A549 (cell line): ENCODE measurements at regions not wholly inside any gene's neighbourhood (a gene's known extent, or its start where the extent isn't known, plus 50 kb on each side); places are given as distances from the start of the nearest gene placed in this dataset.

ENCODE experiments used
- ATAC-seq, 2 experiments: fragments of 200-7000 bp in 1 of 2; fragments of >200 bp in 1 of 2; cut with Nextera tagmentation in 1 of 2; cut with Tn5 transposase in 1 of 2; 3 replicates each; pipeline versions ENCODE4 v1.8.0 to v1.9.1; 2018 to 2020; ENCODE audit warnings: mild to moderate bottlenecking in 1 of 2, moderate library complexity in 1 of 2
- CTCF ChIA-PET: fragments of 300-600 bp; sonication (Branson Sonifier 250); formaldehyde crosslinking; extraction: SDS; loops from one replicate; lab custom pipeline; 2021; ENCODE audit warnings: antibody characterized with exemption, inconsistent platforms; lab: Yijun Ruan, JAX
- POLR2A ChIA-PET: fragments of 350-600 bp; formaldehyde crosslinking; extraction: SDS; loops from one replicate; lab custom pipeline; 2021; ENCODE audit warnings: antibody characterized with exemption, inconsistent platforms; lab: Yijun Ruan, JAX
- DNase-seq, 2 experiments: peaks; one replicate each; pipeline versions ENCODE4 v3.0.0 to v3.0.0-alpha.2; 2011 to 2016; ENCODE audit warnings: low read depth in 1 of 2, low spot score in 1 of 2
- FAIRE-seq: peaks from 2 replicates; lab custom pipeline; 2011; peaks lifted over from hg19 to GRCh38; lab: Jason Lieb, UNC
- H3K27ac ChIP-seq, 2 experiments: fragments of >200 bp; sonication (Bioruptor Twin); formaldehyde crosslinking; 3 replicates each; pipeline ENCODE4 v1.5.1; 2016 to 2017
- H3K4me1 ChIP-seq: fragments of >200 bp; sonication (Bioruptor Twin); formaldehyde crosslinking; 3 replicates; pipeline ENCODE4 v1.6.1; 2016
- H3K4me2 ChIP-seq: fragments of >200 bp; sonication (Bioruptor Twin); formaldehyde crosslinking; 3 replicates; pipeline ENCODE4 v1.6.1; 2016
- H3K4me3 ChIP-seq: fragments of >200 bp; sonication (Bioruptor Twin); formaldehyde crosslinking; 3 replicates; pipeline ENCODE4 v1.5.1; 2016
- H3K9me3 ChIP-seq: fragments of >200 bp; sonication (Bioruptor Twin); formaldehyde crosslinking; 3 replicates; pipeline ENCODE4 v1.6.1; 2016
- BHLHE40 ChIP-seq: IDR thresholded peaks from 2 replicates; pipeline ENCODE4 v1.6.1; 2012; ENCODE audit warnings: low read depth, low read length, inconsistent platforms
- CBX2 ChIP-seq: fragments of 200-600 bp; sonication (generic); IDR thresholded peaks from 2 replicates; pipeline ENCODE4 v1.6.1; 2016; ENCODE audit warnings: low read depth, mild to moderate bottlenecking, borderline replicate concordance
- CBX8 ChIP-seq: fragments of 200-600 bp; sonication (generic); IDR thresholded peaks from 2 replicates; pipeline ENCODE4 v1.6.1; 2016
- CEBPB ChIP-seq, 2 experiments: fragments of >200 bp in 1 of 2; sonication (Bioruptor Twin) in 1 of 2; formaldehyde crosslinking in 1 of 2; IDR thresholded peaks; 2 replicates each; pipeline ENCODE4 v1.6.1; 2012 to 2016
- CHD2 ChIP-seq: fragments of 150-350 bp; IDR thresholded peaks from 2 replicates; pipeline ENCODE4 v1.6.1; 2014; ENCODE audit warnings: low read length; ENCODE audit not compliant: partially characterized antibody
- EHF ChIP-seq: fragments of 250-450 bp; sonication (Bioruptor Pico); IDR thresholded peaks from 2 replicates; pipeline ENCODE4 v1.5.0; 2020; ENCODE audit warnings: mild to moderate bottlenecking
- GATA3 ChIP-seq: IDR thresholded peaks from 2 replicates; pipeline ENCODE4 v1.6.1; 2012; ENCODE audit warnings: borderline replicate concordance
- HDAC2 ChIP-seq: fragments of 200-600 bp; sonication (generic); IDR thresholded peaks from 2 replicates; pipeline ENCODE4 v1.6.1; 2016
- HOXA7 ChIP-seq: fragments of 250-450 bp; sonication (Bioruptor Pico); IDR thresholded peaks from 2 replicates; pipeline ENCODE4 v1.5.0; 2020; ENCODE audit warnings: mild to moderate bottlenecking, moderate library complexity
- HOXB13 ChIP-seq: fragments of 250-450 bp; sonication (Bioruptor Pico); IDR thresholded peaks from 2 replicates; pipeline ENCODE4 v1.5.0; 2020; ENCODE audit warnings: low read depth, mild to moderate bottlenecking, moderate library complexity
- JUN ChIP-seq, 2 experiments: fragments of >200 bp; sonication (Bioruptor Twin); formaldehyde crosslinking; IDR thresholded peaks; 2 replicates in 1 of 2; 3 replicates in 1 of 2; pipeline ENCODE4 v1.6.1; 2016 to 2017
- MAZ ChIP-seq: fragments of 150-350 bp; IDR thresholded peaks from 2 replicates; pipeline ENCODE4 v1.6.1; 2014; ENCODE audit warnings: antibody characterized with exemption, low read depth, low read length, borderline replicate concordance
- NPAS2 ChIP-seq: fragments of 250-450 bp; sonication (Bioruptor Pico); IDR thresholded peaks from 2 replicates; pipeline ENCODE4 v1.8.0; 2022; ENCODE audit warnings: mild to moderate bottlenecking, moderate library complexity, borderline replicate concordance
- NR3C1 ChIP-seq: fragments of >200 bp; sonication (Bioruptor Twin); formaldehyde crosslinking; IDR thresholded peaks from 3 replicates; pipeline ENCODE4 v1.6.1; 2017
- POLR2A ChIP-seq: IDR thresholded peaks from 2 replicates; pipeline ENCODE4 v1.6.1; 2012; ENCODE audit warnings: mild to moderate bottlenecking, low read length
- RAD21 ChIP-seq, 2 experiments: fragments of >200 bp in 1 of 2; sonication (Bioruptor Twin) in 1 of 2; formaldehyde crosslinking in 1 of 2; IDR thresholded peaks in 1 of 2; conservative IDR thresholded peaks in 1 of 2; 2 replicates in 1 of 2; 3 replicates in 1 of 2; pipeline ENCODE4 v1.6.1; 2012 to 2018; ENCODE audit warnings: inconsistent platforms in 1 of 2
- SMC3 ChIP-seq: fragments of >200 bp; sonication (Bioruptor Twin); formaldehyde crosslinking; IDR thresholded peaks from 3 replicates; pipeline ENCODE4 v1.6.1; 2018; ENCODE audit warnings: inconsistent platforms
- SREBF2 ChIP-seq: fragments of 450-650 bp; IDR thresholded peaks from 2 replicates; pipeline ENCODE4 v1.6.1; 2014; ENCODE audit warnings: mild to moderate bottlenecking, moderate library complexity
- TFCP2L1 ChIP-seq: fragments of 250-450 bp; sonication (Bioruptor Pico); IDR thresholded peaks from 2 replicates; pipeline ENCODE4 v1.5.0; 2021; ENCODE audit warnings: mild to moderate bottlenecking
- ZC3H11A ChIP-seq: fragments of 450-650 bp; IDR thresholded peaks from 2 replicates; pipeline ENCODE4 v1.6.1; 2014; ENCODE audit warnings: antibody characterized with exemption, mild to moderate bottlenecking
- ZSCAN20 ChIP-seq: fragments of 250-450 bp; sonication (Bioruptor Pico); IDR thresholded peaks from 2 replicates; pipeline ENCODE4 v1.8.0; 2022; ENCODE audit warnings: mild to moderate bottlenecking, moderate library complexity
- WGBS: methylation state at CpG from one replicate; pipeline ENCODE4 v1.1.6; 2017; ENCODE audit errors: missing lambda C conversion rate; 5-methylcytosine and 5-hydroxymethylcytosine counted together
- TF ChIP-seq, protein P1 (sequence below): fragments of >200 bp; sonication (Bioruptor Twin); formaldehyde crosslinking; IDR thresholded peaks from 3 replicates; pipeline ENCODE4 v1.6.1; 2016
- TF ChIP-seq, protein P2 (sequence below): fragments of 250-450 bp; sonication (Bioruptor Pico); IDR thresholded peaks from 2 replicates; pipeline ENCODE4 v1.5.0; 2021; ENCODE audit warnings: mild to moderate bottlenecking, moderate library complexity, borderline replicate concordance
- TF ChIP-seq, protein P3 (sequence below): fragments of >200 bp; sonication (Bioruptor Twin); formaldehyde crosslinking; IDR thresholded peaks from 2 replicates; pipeline ENCODE4 v1.6.1; 2016
- TF ChIP-seq, protein P4 (sequence below): IDR thresholded peaks from 2 replicates; pipeline ENCODE4 v1.6.1; 2012
- TF ChIP-seq, protein P5 (sequence below): fragments of 200-600 bp; sonication (generic); IDR thresholded peaks from 2 replicates; pipeline ENCODE4 v1.6.1; 2016; ENCODE audit warnings: antibody characterized with exemption, mild to moderate bottlenecking, moderate library complexity

DNA sequence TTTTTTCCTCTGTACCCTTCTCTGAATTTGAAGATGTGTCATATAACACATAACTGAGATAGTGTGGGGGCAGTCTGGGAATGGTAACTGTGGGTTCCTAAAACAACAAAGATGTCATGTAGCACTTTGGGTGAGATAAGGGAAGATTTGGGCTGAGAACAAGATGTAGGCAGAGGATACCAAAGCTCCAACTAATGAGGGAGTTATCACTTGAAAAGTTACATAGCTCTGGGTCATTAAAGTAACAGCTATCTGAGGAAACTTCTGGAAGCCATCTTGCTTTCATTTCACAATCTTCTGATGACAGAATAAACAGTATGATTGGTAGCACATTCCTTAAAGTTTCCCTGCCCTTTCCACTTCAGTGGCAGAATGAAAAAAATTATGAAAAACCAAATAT, 255.4 kb downstream of the TBX18 start:
- FAIRE-seq = no peak
- no peak for DNase-seq
- no peak for ATAC-seq
- 0 out of 3 replicates have a peak, but pooled peaks cover 6% of the 10 kb centered on the region for H3K4me1 ChIP-seq
- TF ChIP-seq EHF (CRISPR knock-in tag) (no peak), CHD2 (no peak), CEBPB (IDR thresholded peaks at IDR 0.05) (peak in 1 of 2 experiments; percentile 7; a peak in 1 of 4 replicates), BHLHE40 (no peak), SMC3 (no peak)
- no peak overlapping the region for H3K4me3 ChIP-seq
- ChIA-PET POLR2A (no interaction called here), CTCF (interaction anchor here (1.2 kb wide), 1 partner anchor 8 kb away, joined by 3 read pairs; no protein-coding TSS in a partner anchor)
- H3K4me2 ChIP-seq = no peak overlapping the region; the same call in 2 of the 3 replicates
- no peak overlapping the region for H3K27ac ChIP-seq
- H3K9me3 ChIP-seq = no peaks in the 10 kb centered on the region

DNA sequence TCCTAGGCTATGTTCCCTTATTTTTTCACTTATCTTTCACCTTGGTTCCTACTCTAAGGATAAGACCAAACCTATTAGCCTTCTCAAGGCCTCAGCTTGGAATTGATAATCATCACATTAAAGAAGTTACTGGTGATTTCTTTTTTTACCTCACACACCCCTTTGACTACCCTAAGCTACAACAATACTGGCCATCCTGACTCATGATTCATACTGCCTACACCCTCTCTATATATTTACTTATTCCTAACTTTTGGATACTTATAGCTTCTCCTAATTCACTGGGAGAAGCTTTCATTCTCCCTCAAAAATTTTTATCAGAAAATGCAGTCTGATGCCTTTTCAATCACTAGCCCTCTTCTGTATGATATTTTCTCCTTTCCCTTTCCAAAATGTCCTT, 256.1 kb downstream of the TBX18 start:
- FAIRE-seq (no peak), DNase-seq (no peak), ATAC-seq (no peak)
- H3K4me1 ChIP-seq = 0 out of 3 replicates have a peak, but pooled peaks cover 6% of the 10 kb centered on the region
- TF ChIP-seq GATA3 (no peak), EHF (CRISPR knock-in tag) (no peak)
- H3K4me3 ChIP-seq = no peak overlapping the region
- H3K4me2 ChIP-seq = no peak overlapping the region
- no peak overlapping the region for H3K27ac ChIP-seq
- ChIA-PET CTCF (interaction anchor here (1.2 kb wide), 1 partner anchor 8 kb away, joined by 3 read pairs; no protein-coding TSS in a partner anchor), POLR2A (no interaction called here)
- no peaks in the 10 kb centered on the region for H3K9me3 ChIP-seq

DNA sequence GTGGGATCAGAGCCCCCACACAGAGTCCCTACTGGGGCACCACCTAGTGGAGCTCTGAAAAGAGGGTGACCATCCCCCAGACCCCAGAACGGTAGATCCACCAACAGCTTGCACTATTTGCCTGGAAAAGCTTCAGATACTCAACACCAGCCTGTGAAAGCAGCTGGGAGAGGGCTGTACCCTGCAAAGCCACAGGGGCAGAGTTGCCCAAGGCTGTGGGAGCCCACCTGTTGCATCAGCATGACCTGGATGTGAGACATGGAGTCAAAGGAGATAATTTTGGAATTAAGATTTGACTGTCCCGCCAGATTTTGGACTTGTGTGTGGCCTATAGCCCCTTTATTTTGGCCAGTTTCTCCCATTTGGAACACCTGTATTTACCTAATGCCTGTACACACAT, 260.4 kb downstream of the TBX18 start:
- Histone ChIP-seq H3K4me2 (no peak overlapping the region), H3K4me3 (no peak overlapping the region), H3K9me3 (no peaks in the 10 kb centered on the region), H3K27ac (no peak overlapping the region), H3K4me1 (0 out of 3 replicates have a peak, but pooled peaks cover 6% of the 10 kb centered on the region)
- WGBS = 55% methylated on average over 1 of the region's 2 CpGs
- POLR2A ChIA-PET = no interaction called here
- FAIRE-seq = no peak
- CTCF ChIA-PET = no interaction called here
- no peak for ATAC-seq
- TF ChIP-seq RAD21 (conservative IDR thresholded peaks at IDR 0.05 in 1 of 2, IDR thresholded peaks at IDR 0.05 in 1 of 2) = no peak
- TF ChIP-seq, protein P1, sequence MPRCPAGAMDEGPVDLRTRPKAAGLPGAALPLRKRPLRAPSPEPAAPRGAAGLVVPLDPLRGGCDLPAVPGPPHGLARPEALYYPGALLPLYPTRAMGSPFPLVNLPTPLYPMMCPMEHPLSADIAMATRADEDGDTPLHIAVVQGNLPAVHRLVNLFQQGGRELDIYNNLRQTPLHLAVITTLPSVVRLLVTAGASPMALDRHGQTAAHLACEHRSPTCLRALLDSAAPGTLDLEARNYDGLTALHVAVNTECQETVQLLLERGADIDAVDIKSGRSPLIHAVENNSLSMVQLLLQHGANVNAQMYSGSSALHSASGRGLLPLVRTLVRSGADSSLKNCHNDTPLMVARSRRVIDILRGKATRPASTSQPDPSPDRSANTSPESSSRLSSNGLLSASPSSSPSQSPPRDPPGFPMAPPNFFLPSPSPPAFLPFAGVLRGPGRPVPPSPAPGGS = no peak
- TF ChIP-seq CBX2 = no peak
- TF ChIP-seq HOXB13 (CRISPR knock-in tag) = no peak
- TF ChIP-seq TFCP2L1 = no peak
- no peak for TF ChIP-seq NPAS2 (CRISPR knock-in tag)
- TF ChIP-seq, protein P2, sequence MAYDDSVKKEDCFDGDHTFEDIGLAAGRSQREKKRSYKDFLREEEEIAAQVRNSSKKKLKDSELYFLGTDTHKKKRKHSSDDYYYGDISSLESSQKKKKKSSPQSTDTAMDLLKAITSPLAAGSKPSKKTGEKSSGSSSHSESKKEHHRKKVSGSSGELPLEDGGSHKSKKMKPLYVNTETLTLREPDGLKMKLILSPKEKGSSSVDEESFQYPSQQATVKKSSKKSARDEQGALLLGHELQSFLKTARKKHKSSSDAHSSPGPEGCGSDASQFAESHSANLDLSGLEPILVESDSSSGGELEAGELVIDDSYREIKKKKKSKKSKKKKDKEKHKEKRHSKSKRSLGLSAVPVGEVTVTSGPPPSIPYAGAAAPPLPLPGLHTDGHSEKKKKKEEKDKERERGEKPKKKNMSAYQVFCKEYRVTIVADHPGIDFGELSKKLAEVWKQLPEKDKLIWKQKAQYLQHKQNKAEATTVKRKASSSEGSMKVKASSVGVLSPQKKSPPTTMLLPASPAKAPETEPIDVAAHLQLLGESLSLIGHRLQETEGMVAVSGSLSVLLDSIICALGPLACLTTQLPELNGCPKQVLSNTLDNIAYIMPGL = no peak
- TF ChIP-seq EHF (CRISPR knock-in tag) = no peak
- TF ChIP-seq SREBF2 = no peak
- no peak for TF ChIP-seq POLR2A
- no peak for TF ChIP-seq HDAC2
- no peak for TF ChIP-seq NR3C1
- TF ChIP-seq GATA3 = no peak
- no peak for TF ChIP-seq SMC3
- no peak for TF ChIP-seq JUN (IDR thresholded peaks at IDR 0.05)
- no peak for TF ChIP-seq ZSCAN20
- DNase-seq = no peak

DNA sequence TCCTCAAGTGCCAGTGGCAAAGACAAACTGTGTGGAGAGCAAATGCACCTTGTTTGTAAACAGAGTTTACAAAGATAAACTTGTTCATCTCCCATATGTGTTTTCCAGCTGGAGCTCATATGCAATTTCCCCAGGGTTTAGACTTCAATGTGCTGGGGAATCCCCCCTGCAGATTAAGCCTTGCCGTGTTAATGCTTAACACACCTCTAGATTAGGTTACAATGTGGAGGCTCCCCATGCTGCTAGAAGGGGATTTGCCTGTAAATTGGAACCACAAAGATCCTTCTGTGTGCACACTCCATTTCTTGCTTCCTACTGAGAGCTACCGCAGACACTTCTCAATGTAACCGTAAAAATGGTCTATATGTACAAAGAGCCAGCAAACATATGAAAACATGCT, 263.1 kb downstream of the TBX18 start:
- CTCF ChIA-PET = no interaction called here
- WGBS = 83% methylated on average over 3 of the region's 3 CpGs
- H3K27ac ChIP-seq = no peak overlapping the region
- DNase-seq (no peak), FAIRE-seq (no peak), ATAC-seq (no peak)
- H3K4me2 ChIP-seq = no peak overlapping the region
- H3K4me3 ChIP-seq = no peak overlapping the region
- H3K4me1 ChIP-seq = no peaks in the 10 kb centered on the region
- no peaks in the 10 kb centered on the region for H3K9me3 ChIP-seq
- POLR2A ChIA-PET = no interaction called here
- TF ChIP-seq RAD21 (conservative IDR thresholded peaks at IDR 0.05 in 1 of 2, IDR thresholded peaks at IDR 0.05 in 1 of 2) (no peak), MAZ (no peak), GATA3 (no peak), HOXB13 (CRISPR knock-in tag) (no peak), ZC3H11A (no peak), CBX8 (no peak), HOXA7 (no peak), SREBF2 (no peak), POLR2A (no peak)
- TF ChIP-seq, protein P3, sequence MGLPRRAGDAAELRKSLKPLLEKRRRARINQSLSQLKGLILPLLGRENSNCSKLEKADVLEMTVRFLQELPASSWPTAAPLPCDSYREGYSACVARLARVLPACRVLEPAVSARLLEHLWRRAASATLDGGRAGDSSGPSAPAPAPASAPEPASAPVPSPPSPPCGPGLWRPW = no peak
- TF ChIP-seq, protein P4, sequence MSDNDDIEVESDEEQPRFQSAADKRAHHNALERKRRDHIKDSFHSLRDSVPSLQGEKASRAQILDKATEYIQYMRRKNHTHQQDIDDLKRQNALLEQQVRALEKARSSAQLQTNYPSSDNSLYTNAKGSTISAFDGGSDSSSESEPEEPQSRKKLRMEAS = no peak
- TF ChIP-seq, protein P5, sequence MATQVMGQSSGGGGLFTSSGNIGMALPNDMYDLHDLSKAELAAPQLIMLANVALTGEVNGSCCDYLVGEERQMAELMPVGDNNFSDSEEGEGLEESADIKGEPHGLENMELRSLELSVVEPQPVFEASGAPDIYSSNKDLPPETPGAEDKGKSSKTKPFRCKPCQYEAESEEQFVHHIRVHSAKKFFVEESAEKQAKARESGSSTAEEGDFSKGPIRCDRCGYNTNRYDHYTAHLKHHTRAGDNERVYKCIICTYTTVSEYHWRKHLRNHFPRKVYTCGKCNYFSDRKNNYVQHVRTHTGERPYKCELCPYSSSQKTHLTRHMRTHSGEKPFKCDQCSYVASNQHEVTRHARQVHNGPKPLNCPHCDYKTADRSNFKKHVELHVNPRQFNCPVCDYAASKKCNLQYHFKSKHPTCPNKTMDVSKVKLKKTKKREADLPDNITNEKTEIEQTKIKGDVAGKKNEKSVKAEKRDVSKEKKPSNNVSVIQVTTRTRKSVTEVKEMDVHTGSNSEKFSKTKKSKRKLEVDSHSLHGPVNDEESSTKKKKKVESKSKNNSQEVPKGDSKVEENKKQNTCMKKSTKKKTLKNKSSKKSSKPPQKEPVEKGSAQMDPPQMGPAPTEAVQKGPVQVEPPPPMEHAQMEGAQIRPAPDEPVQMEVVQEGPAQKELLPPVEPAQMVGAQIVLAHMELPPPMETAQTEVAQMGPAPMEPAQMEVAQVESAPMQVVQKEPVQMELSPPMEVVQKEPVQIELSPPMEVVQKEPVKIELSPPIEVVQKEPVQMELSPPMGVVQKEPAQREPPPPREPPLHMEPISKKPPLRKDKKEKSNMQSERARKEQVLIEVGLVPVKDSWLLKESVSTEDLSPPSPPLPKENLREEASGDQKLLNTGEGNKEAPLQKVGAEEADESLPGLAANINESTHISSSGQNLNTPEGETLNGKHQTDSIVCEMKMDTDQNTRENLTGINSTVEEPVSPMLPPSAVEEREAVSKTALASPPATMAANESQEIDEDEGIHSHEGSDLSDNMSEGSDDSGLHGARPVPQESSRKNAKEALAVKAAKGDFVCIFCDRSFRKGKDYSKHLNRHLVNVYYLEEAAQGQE = no peak
